ENCODE measurements at regions not wholly inside any gene's neighbourhood (a gene's known extent, or its start where the extent isn't known, plus 50 kb on each side); places are given as distances from the start of the nearest gene placed in this dataset.

DNA sequence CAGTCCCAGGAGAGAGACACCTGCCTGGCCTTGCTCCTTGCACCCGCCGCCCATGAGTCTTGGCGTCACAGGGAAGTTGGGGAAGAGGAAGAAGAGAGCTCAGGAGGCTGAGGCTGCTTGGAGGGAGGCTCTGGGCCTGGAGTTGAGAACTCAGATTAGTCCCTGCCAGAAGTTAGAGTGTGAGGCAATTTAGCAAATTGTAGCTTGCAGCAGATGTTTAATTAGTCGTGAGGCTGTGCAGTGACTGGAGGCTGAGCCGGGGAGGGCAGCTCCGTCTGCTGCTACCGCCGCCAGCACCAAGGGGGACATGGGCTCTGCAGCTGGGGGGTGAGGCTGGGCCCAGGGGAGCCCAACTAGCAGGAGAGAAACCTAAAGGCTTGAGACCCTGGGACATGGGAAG, 738.3 kb upstream of the EEF2KMT start:
- TF ChIP-seq, protein P1, sequence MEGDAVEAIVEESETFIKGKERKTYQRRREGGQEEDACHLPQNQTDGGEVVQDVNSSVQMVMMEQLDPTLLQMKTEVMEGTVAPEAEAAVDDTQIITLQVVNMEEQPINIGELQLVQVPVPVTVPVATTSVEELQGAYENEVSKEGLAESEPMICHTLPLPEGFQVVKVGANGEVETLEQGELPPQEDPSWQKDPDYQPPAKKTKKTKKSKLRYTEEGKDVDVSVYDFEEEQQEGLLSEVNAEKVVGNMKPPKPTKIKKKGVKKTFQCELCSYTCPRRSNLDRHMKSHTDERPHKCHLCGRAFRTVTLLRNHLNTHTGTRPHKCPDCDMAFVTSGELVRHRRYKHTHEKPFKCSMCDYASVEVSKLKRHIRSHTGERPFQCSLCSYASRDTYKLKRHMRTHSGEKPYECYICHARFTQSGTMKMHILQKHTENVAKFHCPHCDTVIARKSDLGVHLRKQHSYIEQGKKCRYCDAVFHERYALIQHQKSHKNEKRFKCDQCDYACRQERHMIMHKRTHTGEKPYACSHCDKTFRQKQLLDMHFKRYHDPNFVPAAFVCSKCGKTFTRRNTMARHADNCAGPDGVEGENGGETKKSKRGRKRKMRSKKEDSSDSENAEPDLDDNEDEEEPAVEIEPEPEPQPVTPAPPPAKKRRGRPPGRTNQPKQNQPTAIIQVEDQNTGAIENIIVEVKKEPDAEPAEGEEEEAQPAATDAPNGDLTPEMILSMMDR (IDR thresholded peaks at IDR 0.05), result no peak
- H3K9ac ChIP-seq (ENCODE audit: low read depth in 2 of 2, low read length in 2 of 2), result no peak overlapping the region
- no peaks in the 10 kb centered on the region for H3K4me1 ChIP-seq
- H3K27ac ChIP-seq, result no peak overlapping the region
- no peak for DNase-seq
- H3K36me3 ChIP-seq, result no peaks in the 10 kb centered on the region
- intact Hi-C loops (cut with DNase I), result no loop called here
- no peaks in the 10 kb centered on the region for H3K27me3 ChIP-seq
- no peak overlapping the region for H3K4me3 ChIP-seq
- H3K9me3 ChIP-seq, result no peaks in the 10 kb centered on the region

DNA sequence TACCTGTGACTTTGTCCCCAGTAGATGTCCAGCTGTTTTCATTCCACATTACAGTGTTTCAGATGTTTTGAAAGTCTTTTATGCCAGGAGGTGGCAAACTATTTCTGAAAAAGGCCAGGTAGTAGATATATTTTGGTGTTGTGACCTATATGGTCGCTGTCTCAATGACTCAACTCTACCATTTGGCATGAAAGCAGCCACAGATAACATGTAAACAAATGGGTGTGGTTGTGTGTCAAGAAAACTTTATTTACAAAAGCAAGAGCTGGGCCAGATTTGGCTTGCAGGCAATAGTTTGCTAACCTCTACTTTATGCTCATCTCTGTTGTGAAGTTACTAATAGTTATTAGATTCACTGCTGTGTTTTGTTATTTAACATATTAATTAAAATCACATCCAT, 728.7 kb upstream of the EEF2KMT start:
- no peak overlapping the region for H3K27ac ChIP-seq

DNA sequence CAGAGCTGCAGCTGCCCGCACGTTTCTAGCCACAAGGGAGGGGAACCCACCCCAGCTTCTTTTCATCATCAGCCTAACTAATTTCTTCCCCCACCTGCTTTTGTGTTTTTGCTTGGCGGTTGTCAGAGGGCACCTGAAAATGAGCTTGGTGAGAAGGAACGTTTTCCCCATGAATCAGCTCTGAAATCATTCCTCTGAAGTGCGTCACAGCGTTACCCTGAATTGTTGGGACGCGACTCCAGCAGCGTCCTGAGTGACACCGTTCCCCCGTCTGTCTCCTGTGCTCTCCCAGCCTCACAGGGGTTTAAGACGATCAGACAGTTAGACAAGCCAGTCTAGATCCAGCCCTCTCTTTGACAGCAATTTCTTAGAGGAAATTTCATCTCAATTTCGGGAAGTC, 722.9 kb upstream of the EEF2KMT start:
- DNase-seq, result no peak
- no peak overlapping the region for H3K27ac ChIP-seq
- H3K9me3 ChIP-seq, result no peaks in the 10 kb centered on the region
- no peak overlapping the region for H3K9ac ChIP-seq (ENCODE audit: low read depth in 2 of 2, low read length in 2 of 2)
- intact Hi-C loops (cut with DNase I), result no loop called here
- H3K4me1 ChIP-seq, result no peaks in the 10 kb centered on the region
- no peak overlapping the region for H3K4me3 ChIP-seq
- TF ChIP-seq, protein P1 (IDR thresholded peaks at IDR 0.05), result no peak
- no peaks in the 10 kb centered on the region for H3K27me3 ChIP-seq
- H3K36me3 ChIP-seq, result no peaks in the 10 kb centered on the region

More for the DNA sequence above, 728.7 kb upstream of the EEF2KMT start:
- Histone ChIP-seq H3K4me1 (no peaks in the 10 kb centered on the region), H3K36me3 (no peaks in the 10 kb centered on the region), H3K27me3 (no peaks in the 10 kb centered on the region), H3K9me3 (no peaks in the 10 kb centered on the region), H3K4me3 (no peak overlapping the region), H3K9ac (ENCODE audit: low read depth in 2 of 2, low read length in 2 of 2) (no peak overlapping the region)
- intact Hi-C loops (cut with DNase I), result no loop called here
- TF ChIP-seq, protein P1 (IDR thresholded peaks at IDR 0.05), result no peak
- DNase-seq, result no peak

DNA sequence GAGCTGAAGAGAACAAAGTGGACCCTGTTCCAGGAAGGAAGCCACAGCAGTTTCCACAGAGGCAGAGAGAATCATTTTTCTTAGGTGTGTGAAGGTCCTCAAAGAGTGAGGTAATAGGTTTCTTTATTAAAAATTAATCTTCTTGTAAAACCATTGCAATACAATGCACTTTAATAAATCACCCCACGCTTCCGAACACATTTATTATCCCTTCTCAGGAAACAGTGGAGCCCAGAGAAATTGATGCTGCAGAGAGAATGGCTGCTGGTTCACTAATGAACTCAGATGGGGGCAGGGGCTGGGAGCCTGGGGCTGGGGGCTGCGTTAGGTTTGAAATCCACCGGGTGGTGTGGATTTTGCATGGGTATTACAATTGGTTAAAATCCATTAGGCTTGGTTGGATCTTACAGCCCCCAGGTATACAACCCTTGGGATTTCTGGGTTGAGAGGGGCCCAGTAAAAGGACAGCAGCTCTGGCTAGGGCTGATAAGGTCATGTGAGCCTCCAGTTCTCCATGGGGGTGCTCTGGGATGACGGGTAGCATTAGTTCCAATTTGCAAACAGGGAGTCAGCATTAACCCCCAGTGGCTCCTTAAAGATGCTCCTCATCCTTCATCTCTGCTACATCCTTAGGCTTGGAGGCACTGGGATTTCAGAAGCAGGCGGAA, 718.1 kb upstream of the EEF2KMT start:
- no peaks in the 10 kb centered on the region for H3K36me3 ChIP-seq
- no peaks in the 10 kb centered on the region for H3K27me3 ChIP-seq
- TF ChIP-seq, protein P1 (IDR thresholded peaks at IDR 0.05), result no peak
- DNase-seq, result no peak
- no peak overlapping the region for H3K4me3 ChIP-seq
- H3K9ac ChIP-seq (ENCODE audit: low read depth in 2 of 2, low read length in 2 of 2), result no peak overlapping the region
- H3K27ac ChIP-seq, result no peak overlapping the region
- intact Hi-C loops (cut with DNase I), result no loop called here
- no peaks in the 10 kb centered on the region for H3K9me3 ChIP-seq
- no peaks in the 10 kb centered on the region for H3K4me1 ChIP-seq

DNA sequence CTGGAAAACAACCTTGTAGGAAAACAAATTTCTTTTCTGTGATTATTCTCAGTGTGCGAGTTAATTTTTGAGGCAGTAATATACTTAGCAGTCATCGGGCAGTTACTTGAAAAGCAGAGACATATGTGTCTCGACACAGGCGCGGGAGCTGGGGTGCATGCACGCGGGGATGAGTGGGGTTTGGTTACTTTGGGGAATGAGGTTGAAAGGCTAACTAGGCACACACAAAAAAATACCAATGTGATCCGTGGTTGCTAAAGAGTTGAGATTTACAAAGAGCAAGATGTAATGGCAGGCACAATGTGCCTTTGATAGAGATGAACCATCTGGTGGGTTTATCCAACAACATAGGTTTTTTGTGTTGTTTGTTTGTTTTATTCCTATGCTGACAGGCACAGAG, 703.8 kb upstream of the EEF2KMT start:
- H3K9ac ChIP-seq (ENCODE audit: low read depth in 2 of 2, low read length in 2 of 2), result no peak overlapping the region
- H3K9me3 ChIP-seq, result no peaks in the 10 kb centered on the region
- TF ChIP-seq, protein P1 (IDR thresholded peaks at IDR 0.05), result no peak
- intact Hi-C loops (cut with DNase I), result no loop called here
- no peaks in the 10 kb centered on the region for H3K36me3 ChIP-seq
- H3K27ac ChIP-seq, result no peak overlapping the region
- H3K4me3 ChIP-seq, result no peak overlapping the region
- no peaks in the 10 kb centered on the region for H3K27me3 ChIP-seq
- DNase-seq, result no peak
- H3K4me1 ChIP-seq, result no peaks in the 10 kb centered on the region

Data from colonic mucosa (tissue), 4 donors.